ENCODE measurements at regions not wholly inside any gene's neighbourhood (a gene's known extent, or its start where the extent isn't known, plus 50 kb on each side); places are given as distances from the start of the nearest gene placed in this dataset.
"Not testable (repeated sequence)": the region's sequence is repeated elsewhere in the genome, so short reads cannot be mapped to it uniquely, and the experiment has no call there.

DNA sequence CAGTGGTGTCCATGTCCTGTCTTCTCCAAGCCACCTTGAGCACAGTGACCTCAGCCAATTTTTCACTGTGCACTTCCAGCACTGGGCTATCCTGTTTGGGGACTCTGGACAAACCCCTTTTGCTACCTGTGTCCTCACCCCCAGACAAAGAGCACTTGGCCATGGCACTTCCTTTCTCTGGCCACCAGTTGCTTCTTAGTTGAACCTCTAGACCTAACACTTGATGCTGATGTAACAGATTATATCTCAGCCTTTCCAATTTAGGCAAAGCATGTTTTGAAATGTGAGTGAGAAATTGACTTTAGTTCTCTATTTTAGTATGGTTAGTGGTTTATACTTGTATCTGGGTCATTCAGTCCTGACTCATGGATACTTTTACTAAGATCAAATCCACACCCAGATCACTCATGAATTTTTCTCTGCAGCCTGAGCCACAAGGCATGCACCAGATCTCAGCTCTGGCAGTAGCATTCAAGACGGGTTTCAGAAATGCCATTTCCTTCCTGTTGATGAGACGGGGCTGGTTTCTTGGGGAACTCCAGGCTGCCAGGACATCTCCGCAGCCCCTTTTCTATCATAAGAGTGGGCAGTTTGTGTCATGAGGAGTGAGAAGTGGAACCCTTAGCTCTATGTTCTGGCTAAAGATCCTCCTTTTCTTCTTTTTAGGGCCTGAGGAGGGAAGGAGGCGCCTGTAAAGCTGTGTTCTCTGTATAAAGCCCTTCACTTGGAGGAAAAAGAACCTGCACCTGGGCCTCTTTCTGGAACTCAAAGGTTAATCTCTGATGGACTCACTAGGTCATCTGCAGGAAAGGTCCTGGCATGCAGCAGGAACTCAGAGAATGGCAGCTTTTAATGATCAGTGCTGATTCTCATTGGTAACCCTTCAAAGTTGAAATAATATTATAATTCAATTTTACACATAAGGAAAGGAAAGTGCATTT lies 185.6 kb upstream of the TENM4 start:
- Histone ChIP-seq H3K27ac (ENCODE audit: low read length) (no peak overlapping the region), H3K27me3 (ENCODE audit: low read depth, low read length) (no peaks in the 10 kb centered on the region), H3K36me3 (ENCODE audit: control insufficient read depth in 1 of 2, insufficient read depth in 2 of 2, low read length in 2 of 2) (no peaks in the 10 kb centered on the region), H3K9me3 (ENCODE audit: control insufficient read depth in 1 of 2, low read length in 2 of 2) (no peaks in the 10 kb centered on the region), H3K4me1 (ENCODE audit: control insufficient read depth in 1 of 2, insufficient read depth in 2 of 2, low read length in 2 of 2) (no peaks in the 10 kb centered on the region), H3K4me3 (ENCODE audit: low read depth in 1 of 2, low read length in 2 of 2) (no peak overlapping the region)

DNA sequence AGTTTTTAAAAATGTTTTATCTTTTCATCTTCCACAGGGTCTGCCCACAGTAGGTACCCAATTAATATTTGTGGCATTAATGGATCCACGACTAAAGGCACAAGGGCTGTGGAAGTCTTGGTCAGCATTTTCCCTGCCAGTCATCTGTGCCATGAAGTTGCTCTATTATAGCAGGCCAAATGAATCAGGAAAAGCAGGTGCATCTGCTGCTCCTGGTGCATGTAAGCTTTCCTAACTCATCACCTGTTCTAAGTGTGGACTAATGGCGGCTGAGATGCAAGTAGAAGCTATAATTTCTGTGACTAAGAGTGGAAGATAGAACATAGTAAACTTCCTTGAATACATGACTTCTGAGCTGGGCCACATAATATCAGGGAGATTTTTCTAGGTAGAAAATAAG lies 182.5 kb upstream of the TENM4 start:
- Histone ChIP-seq H3K27ac (ENCODE audit: low read length) (no peak overlapping the region), H3K4me1 (ENCODE audit: control insufficient read depth in 1 of 2, insufficient read depth in 2 of 2, low read length in 2 of 2) (no peaks in the 10 kb centered on the region), H3K9me3 (ENCODE audit: control insufficient read depth in 1 of 2, low read length in 2 of 2) (no peaks in the 10 kb centered on the region), H3K4me3 (ENCODE audit: low read depth in 1 of 2, low read length in 2 of 2) (no peak overlapping the region), H3K36me3 (ENCODE audit: control insufficient read depth in 1 of 2, insufficient read depth in 2 of 2, low read length in 2 of 2) (no peaks in the 10 kb centered on the region), H3K27me3 (ENCODE audit: low read depth, low read length) (no peaks in the 10 kb centered on the region)

DNA sequence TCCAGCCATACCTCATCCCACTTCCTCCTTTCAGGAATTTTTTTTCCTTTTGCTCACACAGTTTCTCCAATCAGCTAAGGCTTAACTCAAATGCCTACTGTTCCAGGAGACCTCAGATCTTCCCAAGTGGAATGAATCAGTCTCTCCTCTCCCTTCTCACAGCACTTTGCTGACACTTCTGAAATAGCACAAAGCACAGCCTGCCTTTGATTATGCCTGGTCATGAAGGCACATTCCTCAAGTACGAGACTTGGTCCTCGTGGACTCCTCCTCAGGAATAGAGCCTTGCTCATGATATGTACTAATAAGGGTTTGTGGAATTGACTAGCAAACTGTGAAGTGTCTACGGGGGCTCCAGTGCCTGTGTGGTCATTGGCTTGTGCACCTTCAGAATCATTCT lies 176.7 kb upstream of the TENM4 start:
- H3K4me1 ChIP-seq (ENCODE audit: control insufficient read depth in 1 of 2, insufficient read depth in 2 of 2, low read length in 2 of 2): no peaks in the 10 kb centered on the region
- no peak overlapping the region for H3K4me3 ChIP-seq (ENCODE audit: low read depth in 1 of 2, low read length in 2 of 2)
- H3K27ac ChIP-seq (ENCODE audit: low read length): no peak overlapping the region
- H3K36me3 ChIP-seq (ENCODE audit: control insufficient read depth in 1 of 2, insufficient read depth in 2 of 2, low read length in 2 of 2): no peaks in the 10 kb centered on the region
- no peaks in the 10 kb centered on the region for H3K27me3 ChIP-seq (ENCODE audit: low read depth, low read length)
- no peaks in the 10 kb centered on the region for H3K9me3 ChIP-seq (ENCODE audit: control insufficient read depth in 1 of 2, low read length in 2 of 2)

DNA sequence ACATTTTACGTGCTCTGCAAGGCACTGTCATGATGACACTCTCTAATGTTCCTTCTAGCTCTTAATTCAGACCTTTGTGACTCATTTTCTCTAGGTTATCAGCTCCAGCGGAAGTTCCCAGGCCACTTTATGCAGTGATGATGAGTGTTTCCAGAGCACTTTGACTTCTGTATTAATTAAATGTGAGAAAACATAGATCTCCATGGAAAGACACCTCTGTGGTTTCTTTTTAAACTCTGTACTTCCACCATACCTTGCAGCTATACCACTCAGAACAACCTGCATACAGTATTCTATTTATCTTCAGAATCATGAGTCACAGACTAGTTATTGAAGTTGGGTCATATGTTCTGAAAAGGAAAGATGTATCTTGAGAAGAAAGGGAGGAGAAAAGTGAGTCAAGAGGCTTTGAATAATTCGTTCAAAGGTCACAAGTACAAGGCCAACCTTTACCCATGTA lies 175.6 kb upstream of the TENM4 start:
- H3K4me3 ChIP-seq (ENCODE audit: low read depth in 1 of 2, low read length in 2 of 2): no peak overlapping the region
- H3K9me3 ChIP-seq (ENCODE audit: control insufficient read depth in 1 of 2, low read length in 2 of 2): no peaks in the 10 kb centered on the region
- H3K27me3 ChIP-seq (ENCODE audit: low read depth, low read length): no peaks in the 10 kb centered on the region
- no peaks in the 10 kb centered on the region for H3K4me1 ChIP-seq (ENCODE audit: control insufficient read depth in 1 of 2, insufficient read depth in 2 of 2, low read length in 2 of 2)
- H3K27ac ChIP-seq (ENCODE audit: low read length): no peak overlapping the region
- H3K36me3 ChIP-seq (ENCODE audit: control insufficient read depth in 1 of 2, insufficient read depth in 2 of 2, low read length in 2 of 2): no peaks in the 10 kb centered on the region

DNA sequence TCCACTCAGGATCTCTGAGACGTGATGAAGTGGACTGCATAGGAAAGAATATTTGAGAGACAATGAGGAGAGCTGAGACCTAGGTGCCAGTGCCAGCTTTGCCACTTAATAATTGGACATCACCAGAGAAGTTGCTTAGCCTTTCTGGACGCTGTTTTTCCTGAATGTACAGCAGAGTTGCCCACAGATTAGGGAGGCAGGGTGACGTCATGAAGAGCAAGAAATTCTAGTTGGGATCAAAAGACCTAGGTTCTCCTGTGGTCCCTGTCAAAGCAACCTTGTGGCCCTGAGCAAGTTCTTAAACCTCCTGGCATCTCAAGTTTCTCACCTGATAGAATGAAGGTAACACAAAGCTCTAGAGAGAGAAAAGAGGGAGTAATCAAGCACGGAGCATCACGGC lies 174.6 kb upstream of the TENM4 start:
- Histone ChIP-seq H3K27me3 (ENCODE audit: low read depth, low read length) (no peaks in the 10 kb centered on the region), H3K4me3 (ENCODE audit: low read depth in 1 of 2, low read length in 2 of 2) (no peak overlapping the region), H3K27ac (ENCODE audit: low read length) (no peak overlapping the region), H3K4me1 (ENCODE audit: control insufficient read depth in 1 of 2, insufficient read depth in 2 of 2, low read length in 2 of 2) (no peaks in the 10 kb centered on the region), H3K9me3 (ENCODE audit: control insufficient read depth in 1 of 2, low read length in 2 of 2) (no peaks in the 10 kb centered on the region), H3K36me3 (ENCODE audit: control insufficient read depth in 1 of 2, insufficient read depth in 2 of 2, low read length in 2 of 2) (no peaks in the 10 kb centered on the region)

DNA sequence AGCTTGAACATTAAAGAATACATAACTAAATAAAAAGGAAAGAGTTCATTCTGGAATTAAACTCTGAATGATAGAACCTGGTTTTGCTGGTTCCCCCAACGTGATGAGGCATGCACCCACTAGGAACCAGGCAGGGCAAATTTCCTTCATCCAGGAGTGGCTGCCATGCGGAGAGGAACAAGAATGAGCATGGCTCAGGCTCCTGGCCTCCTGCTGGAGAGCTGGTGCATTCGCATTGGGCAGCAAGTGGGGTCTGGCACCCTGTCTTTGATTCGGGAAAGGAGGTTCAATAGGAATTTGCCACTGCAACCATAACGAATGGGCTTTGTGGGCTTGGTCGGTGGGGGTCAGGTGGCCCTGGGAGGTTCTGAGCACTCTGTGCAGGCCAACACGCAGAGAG lies 169.8 kb upstream of the TENM4 start:
- H3K9me3 ChIP-seq (ENCODE audit: control insufficient read depth in 1 of 2, low read length in 2 of 2): no peaks in the 10 kb centered on the region
- no peaks in the 10 kb centered on the region for H3K36me3 ChIP-seq (ENCODE audit: control insufficient read depth in 1 of 2, insufficient read depth in 2 of 2, low read length in 2 of 2)
- H3K4me3 ChIP-seq (ENCODE audit: low read depth in 1 of 2, low read length in 2 of 2): no peak overlapping the region
- no peaks in the 10 kb centered on the region for H3K27me3 ChIP-seq (ENCODE audit: low read depth, low read length)
- no peaks in the 10 kb centered on the region for H3K4me1 ChIP-seq (ENCODE audit: control insufficient read depth in 1 of 2, insufficient read depth in 2 of 2, low read length in 2 of 2)
- H3K27ac ChIP-seq (ENCODE audit: low read length): no peak overlapping the region

DNA sequence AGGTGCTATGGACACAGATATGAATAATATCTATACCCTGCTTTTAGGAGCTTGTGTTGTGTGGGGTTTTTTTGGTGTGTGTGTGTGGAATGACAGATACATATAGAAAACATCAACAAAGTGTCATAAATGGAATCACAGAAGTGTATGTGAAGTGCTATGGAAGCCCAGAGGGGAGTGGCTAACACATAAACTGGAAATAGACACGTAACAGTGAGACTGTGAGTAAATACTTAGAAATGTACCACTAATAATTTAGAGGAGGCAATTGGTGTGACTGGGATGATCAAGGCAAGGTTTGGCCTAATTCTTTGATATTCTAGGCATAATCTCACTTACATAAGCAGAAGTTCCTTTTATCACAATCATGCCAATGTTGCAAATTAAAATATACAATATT lies 169.3 kb upstream of the TENM4 start:
- H3K27me3 ChIP-seq (ENCODE audit: low read depth, low read length): no peaks in the 10 kb centered on the region
- H3K4me1 ChIP-seq (ENCODE audit: control insufficient read depth in 1 of 2, insufficient read depth in 2 of 2, low read length in 2 of 2): no peaks in the 10 kb centered on the region
- no peak overlapping the region for H3K4me3 ChIP-seq (ENCODE audit: low read depth in 1 of 2, low read length in 2 of 2)
- no peak overlapping the region for H3K27ac ChIP-seq (ENCODE audit: low read length)
- no peaks in the 10 kb centered on the region for H3K36me3 ChIP-seq (ENCODE audit: control insufficient read depth in 1 of 2, insufficient read depth in 2 of 2, low read length in 2 of 2)
- H3K9me3 ChIP-seq (ENCODE audit: control insufficient read depth in 1 of 2, low read length in 2 of 2): no peaks in the 10 kb centered on the region

DNA sequence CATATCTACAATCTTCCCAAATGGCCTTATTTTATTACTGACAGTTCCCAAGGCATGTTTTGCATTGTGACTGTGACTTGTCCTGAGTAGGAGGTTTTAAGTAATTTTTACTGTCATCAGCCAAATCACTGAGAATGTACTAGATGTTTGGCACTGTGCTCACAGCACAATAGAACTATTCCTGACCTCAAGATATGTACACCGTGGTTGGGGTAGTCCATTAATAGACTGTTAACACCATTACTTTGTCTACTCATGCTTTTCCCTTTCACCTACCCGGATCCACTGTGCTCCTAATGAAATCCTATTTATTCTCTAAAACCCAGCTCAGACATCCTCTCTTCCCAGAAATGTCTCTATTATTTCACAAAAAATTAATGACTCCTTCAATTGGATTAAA lies 168.7 kb upstream of the TENM4 start:
- Histone ChIP-seq H3K4me1 (ENCODE audit: control insufficient read depth in 1 of 2, insufficient read depth in 2 of 2, low read length in 2 of 2) (no peaks in the 10 kb centered on the region), H3K9me3 (ENCODE audit: control insufficient read depth in 1 of 2, low read length in 2 of 2) (no peaks in the 10 kb centered on the region), H3K4me3 (ENCODE audit: low read depth in 1 of 2, low read length in 2 of 2) (no peak overlapping the region), H3K27me3 (ENCODE audit: low read depth, low read length) (no peaks in the 10 kb centered on the region), H3K36me3 (ENCODE audit: control insufficient read depth in 1 of 2, insufficient read depth in 2 of 2, low read length in 2 of 2) (no peaks in the 10 kb centered on the region), H3K27ac (ENCODE audit: low read length) (no peak overlapping the region)

DNA sequence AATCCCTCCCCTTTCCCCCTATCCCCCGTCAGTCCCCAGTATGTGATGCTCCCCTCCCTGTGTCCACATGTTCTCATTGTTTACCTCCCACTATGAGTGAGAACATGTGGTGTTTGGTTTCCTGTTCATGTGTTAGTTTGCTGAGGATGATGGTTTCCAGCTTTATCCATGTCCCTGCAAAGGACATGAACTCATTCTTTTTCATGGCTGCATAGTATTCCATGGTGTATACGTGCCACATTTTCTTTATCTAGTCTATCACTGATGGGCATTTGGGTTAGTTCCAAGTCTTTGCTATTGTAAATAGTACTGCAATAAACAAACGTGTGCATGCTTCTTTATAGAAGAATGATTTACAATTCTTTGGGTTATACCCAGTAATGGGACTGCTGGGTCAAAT lies 165.6 kb upstream of the TENM4 start:
- not testable (repeated sequence) for H3K9me3 ChIP-seq (ENCODE audit: control insufficient read depth in 1 of 2, low read length in 2 of 2); H3K27ac ChIP-seq (ENCODE audit: low read length); H3K36me3 ChIP-seq (ENCODE audit: control insufficient read depth in 1 of 2, insufficient read depth in 2 of 2, low read length in 2 of 2); H3K4me3 ChIP-seq (ENCODE audit: low read depth in 1 of 2, low read length in 2 of 2); H3K4me1 ChIP-seq (ENCODE audit: control insufficient read depth in 1 of 2, insufficient read depth in 2 of 2, low read length in 2 of 2); H3K27me3 ChIP-seq (ENCODE audit: low read depth, low read length)

DNA sequence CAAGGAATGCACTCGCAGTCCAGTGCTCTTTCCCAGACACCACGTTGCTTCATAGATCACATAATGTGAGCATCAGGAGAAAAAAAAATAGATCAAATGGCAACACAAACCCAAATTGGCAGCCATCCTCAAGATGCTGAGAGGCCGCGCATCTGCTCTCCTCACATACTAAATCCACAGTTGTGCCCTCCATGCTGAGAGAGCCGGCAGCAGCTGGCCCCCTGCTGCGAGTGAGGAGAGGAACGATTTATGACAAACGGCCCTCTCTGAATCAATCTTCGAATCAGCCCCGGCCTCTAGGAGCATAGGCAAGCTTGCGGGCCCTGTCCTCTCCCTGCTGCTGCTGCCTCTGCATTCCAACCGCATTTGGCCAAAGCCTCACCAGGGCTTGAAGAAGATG lies 159.9 kb upstream of the TENM4 start:
- Histone ChIP-seq H3K9me3 (ENCODE audit: control insufficient read depth in 1 of 2, low read length in 2 of 2) (no peaks in the 10 kb centered on the region), H3K27me3 (ENCODE audit: low read depth, low read length) (no peaks in the 10 kb centered on the region), H3K4me1 (ENCODE audit: control insufficient read depth in 1 of 2, insufficient read depth in 2 of 2, low read length in 2 of 2) (no peaks in the 10 kb centered on the region), H3K27ac (ENCODE audit: low read length) (no peak overlapping the region), H3K36me3 (ENCODE audit: control insufficient read depth in 1 of 2, insufficient read depth in 2 of 2, low read length in 2 of 2) (no peaks in the 10 kb centered on the region), H3K4me3 (ENCODE audit: low read depth in 1 of 2, low read length in 2 of 2) (no peak overlapping the region)

DNA sequence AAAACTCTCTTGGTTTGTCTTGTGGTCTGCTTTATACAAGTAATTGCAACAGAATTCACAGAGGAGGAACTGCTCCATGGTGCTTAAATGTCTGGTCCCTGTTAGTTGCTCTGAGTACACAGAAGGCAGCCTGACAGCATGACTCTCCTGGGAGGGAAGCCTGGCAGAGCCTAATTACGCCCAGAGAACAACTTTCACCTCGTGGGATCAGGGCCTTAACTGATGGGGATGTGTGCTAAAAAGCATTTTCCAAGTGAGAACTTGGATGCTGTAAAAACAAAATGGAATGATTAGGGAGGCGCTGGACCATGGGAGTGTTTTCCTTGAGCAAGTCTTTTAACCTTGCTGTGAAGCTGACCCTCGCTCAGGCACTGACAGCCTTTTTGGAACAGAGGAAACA lies 154.0 kb upstream of the TENM4 start:
- H3K4me1 ChIP-seq (ENCODE audit: control insufficient read depth in 1 of 2, insufficient read depth in 2 of 2, low read length in 2 of 2): no peaks in the 10 kb centered on the region
- H3K9me3 ChIP-seq (ENCODE audit: control insufficient read depth in 1 of 2, low read length in 2 of 2): peaks cover 0 to 2% of the 10 kb centered on the region in 2 donors
- no peak overlapping the region for H3K27ac ChIP-seq (ENCODE audit: low read length)
- H3K36me3 ChIP-seq (ENCODE audit: control insufficient read depth in 1 of 2, insufficient read depth in 2 of 2, low read length in 2 of 2): no peaks in the 10 kb centered on the region
- no peak overlapping the region for H3K4me3 ChIP-seq (ENCODE audit: low read depth in 1 of 2, low read length in 2 of 2)
- H3K27me3 ChIP-seq (ENCODE audit: low read depth, low read length): no peaks in the 10 kb centered on the region

DNA sequence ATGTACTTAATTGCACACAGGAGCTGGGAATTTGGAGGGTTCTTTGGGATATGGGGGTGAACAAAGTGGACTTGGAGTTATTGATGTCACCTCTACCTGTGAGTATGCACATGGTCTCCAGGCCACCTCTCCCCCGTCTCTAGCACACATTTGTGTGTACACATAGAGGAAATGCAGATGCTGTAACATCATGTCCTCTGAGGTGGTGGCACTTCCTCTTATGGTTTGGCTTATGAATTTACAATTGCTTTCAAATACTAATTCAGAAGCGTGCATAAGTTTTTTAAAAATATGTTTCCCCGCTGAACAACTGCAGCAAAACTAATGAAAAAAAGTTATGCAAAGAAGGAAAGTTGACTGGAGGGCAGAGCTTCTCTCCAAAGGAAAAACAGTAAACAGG lies 152.0 kb upstream of the TENM4 start:
- H3K36me3 ChIP-seq (ENCODE audit: control insufficient read depth in 1 of 2, insufficient read depth in 2 of 2, low read length in 2 of 2): no peaks in the 10 kb centered on the region
- no peak overlapping the region for H3K4me3 ChIP-seq (ENCODE audit: low read depth in 1 of 2, low read length in 2 of 2)
- H3K27ac ChIP-seq (ENCODE audit: low read length): no peak overlapping the region
- H3K9me3 ChIP-seq (ENCODE audit: control insufficient read depth in 1 of 2, low read length in 2 of 2): peaks cover 0 to 2% of the 10 kb centered on the region in 2 donors
- H3K4me1 ChIP-seq (ENCODE audit: control insufficient read depth in 1 of 2, insufficient read depth in 2 of 2, low read length in 2 of 2): no peaks in the 10 kb centered on the region
- no peaks in the 10 kb centered on the region for H3K27me3 ChIP-seq (ENCODE audit: low read depth, low read length)

Measured in muscle layer of duodenum (tissue), 2 donors.